Nephron (organoid): ENCODE measurements at regions not wholly inside any gene's neighbourhood (a gene's known extent, or its start where the extent isn't known, plus 50 kb on each side); places are given as distances from the start of the nearest gene placed in this dataset.
A peak's percentile ranks its signal among the peaks of the same experiment; 100 is the strongest.

Source experiments
- H3K27ac Mint-ChIP-seq, 3 experiments: 2 replicates each; pipeline ENCODE4 v1.8.0; 2020; ENCODE audit warnings: mixed read lengths in 3 of 3, mild to moderate bottlenecking in 2 of 3, moderate library complexity in 1 of 3
- H3K27me3 Mint-ChIP-seq: 2 replicates; pipeline ENCODE4 v1.8.0; 2021; ENCODE audit warnings: low read depth, mild to moderate bottlenecking, moderate library complexity, mixed read lengths
- H3K36me3 Mint-ChIP-seq: 2 replicates; pipeline ENCODE4 v1.8.0; 2020; ENCODE audit warnings: low read depth, mixed read lengths
- H3K4me1 Mint-ChIP-seq: 2 replicates; pipeline ENCODE4 v1.8.0; 2020; ENCODE audit warnings: mixed read lengths
- H3K4me3 Mint-ChIP-seq, 3 experiments: 2 replicates each; pipeline ENCODE4 v1.8.0; 2020; ENCODE audit warnings: mild to moderate bottlenecking in 3 of 3, mixed read lengths in 3 of 3, moderate library complexity in 2 of 3
- H3K9me3 Mint-ChIP-seq: 2 replicates; pipeline ENCODE4 v1.8.0; 2020; ENCODE audit warnings: mixed read lengths
- TF ChIP-seq, protein P1 (sequence below), 3 experiments: fragments of 200-600 bp; sonication (generic); IDR thresholded peaks; one replicate each; pipeline ENCODE4 v1.5.0; 2021; ENCODE audit warnings: antibody characterized with exemption in 3 of 3; ENCODE audit not compliant: unreplicated experiment in 3 of 3

DNA sequence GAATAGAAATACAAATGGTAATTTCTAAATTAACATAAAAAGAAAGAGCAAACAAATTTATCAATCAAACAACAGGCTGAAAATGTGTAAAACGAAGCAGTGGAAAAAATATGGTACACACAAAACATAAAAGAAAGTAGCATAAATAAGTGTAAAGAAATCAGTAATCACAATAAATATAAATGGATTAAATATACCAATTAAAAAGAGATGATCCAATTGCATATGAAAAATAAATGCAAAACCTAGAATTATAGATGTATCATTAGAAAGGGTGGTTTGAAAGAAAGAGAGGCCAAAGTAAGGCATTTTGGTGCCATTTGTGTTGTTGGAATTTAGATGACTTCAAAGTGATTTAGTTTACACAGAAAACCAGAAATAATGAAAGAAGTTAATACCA is 202.2 kb downstream of the PTBP2 start:
- no peaks in the 10 kb centered on the region for H3K36me3 Mint-ChIP-seq
- peaks cover 34% of the 10 kb centered on the region for H3K9me3 Mint-ChIP-seq
- TF ChIP-seq, protein P1, sequence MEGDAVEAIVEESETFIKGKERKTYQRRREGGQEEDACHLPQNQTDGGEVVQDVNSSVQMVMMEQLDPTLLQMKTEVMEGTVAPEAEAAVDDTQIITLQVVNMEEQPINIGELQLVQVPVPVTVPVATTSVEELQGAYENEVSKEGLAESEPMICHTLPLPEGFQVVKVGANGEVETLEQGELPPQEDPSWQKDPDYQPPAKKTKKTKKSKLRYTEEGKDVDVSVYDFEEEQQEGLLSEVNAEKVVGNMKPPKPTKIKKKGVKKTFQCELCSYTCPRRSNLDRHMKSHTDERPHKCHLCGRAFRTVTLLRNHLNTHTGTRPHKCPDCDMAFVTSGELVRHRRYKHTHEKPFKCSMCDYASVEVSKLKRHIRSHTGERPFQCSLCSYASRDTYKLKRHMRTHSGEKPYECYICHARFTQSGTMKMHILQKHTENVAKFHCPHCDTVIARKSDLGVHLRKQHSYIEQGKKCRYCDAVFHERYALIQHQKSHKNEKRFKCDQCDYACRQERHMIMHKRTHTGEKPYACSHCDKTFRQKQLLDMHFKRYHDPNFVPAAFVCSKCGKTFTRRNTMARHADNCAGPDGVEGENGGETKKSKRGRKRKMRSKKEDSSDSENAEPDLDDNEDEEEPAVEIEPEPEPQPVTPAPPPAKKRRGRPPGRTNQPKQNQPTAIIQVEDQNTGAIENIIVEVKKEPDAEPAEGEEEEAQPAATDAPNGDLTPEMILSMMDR (IDR thresholded peaks at IDR 0.05; ENCODE audit: unreplicated experiment in 3 of 3), result no peak
- no peak overlapping the region for H3K27ac Mint-ChIP-seq
- H3K4me3 Mint-ChIP-seq, result no peak overlapping the region
- H3K27me3 Mint-ChIP-seq, result no peaks in the 10 kb centered on the region
- H3K4me1 Mint-ChIP-seq, result no peaks in the 10 kb centered on the region

DNA sequence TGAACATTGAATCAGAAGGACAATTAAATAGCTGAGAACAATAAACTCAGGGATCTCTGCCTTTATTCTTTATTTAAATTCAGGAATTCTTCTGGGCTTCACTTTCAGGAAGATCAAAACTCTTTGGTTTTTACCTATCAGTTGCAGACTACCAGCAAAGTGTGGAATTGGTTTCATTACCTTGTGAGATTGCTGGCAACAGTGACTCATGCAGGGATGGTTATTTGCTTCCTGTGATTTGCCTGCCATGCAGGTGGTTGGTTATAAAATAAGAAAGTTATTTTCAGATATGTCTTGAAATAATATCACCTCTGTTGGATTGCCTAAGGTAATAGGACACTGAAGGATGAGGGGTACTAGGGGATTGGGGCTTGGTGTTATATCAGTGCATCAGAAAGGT is 204.6 kb downstream of the PTBP2 start:
- TF ChIP-seq, protein P1 (IDR thresholded peaks at IDR 0.05; ENCODE audit: unreplicated experiment in 3 of 3), result no peak
- H3K4me3 Mint-ChIP-seq, result no peak overlapping the region
- H3K36me3 Mint-ChIP-seq, result no peaks in the 10 kb centered on the region
- no peaks in the 10 kb centered on the region for H3K27me3 Mint-ChIP-seq
- no peak overlapping the region for H3K27ac Mint-ChIP-seq
- H3K9me3 Mint-ChIP-seq, result peaks cover 31% of the 10 kb centered on the region
- no peaks in the 10 kb centered on the region for H3K4me1 Mint-ChIP-seq

DNA sequence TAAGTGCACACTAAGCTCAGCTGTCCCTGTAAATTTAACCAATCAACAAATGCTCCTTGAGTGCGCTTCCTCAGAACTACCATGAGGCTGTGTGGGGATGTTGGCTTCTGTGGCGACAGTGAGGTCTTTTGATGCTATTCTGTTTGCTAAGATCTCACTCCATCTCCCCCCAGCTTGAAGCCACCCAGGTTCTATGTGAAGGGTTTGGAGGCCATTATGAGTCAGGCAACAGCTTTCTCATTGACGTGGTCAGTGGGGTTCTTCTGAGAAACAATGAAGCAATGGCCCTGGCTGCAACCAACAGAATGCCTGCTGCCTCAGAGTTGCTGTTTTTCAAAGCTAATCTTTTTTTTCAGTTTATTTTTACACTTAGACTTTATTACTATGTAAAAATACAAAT is 205.5 kb downstream of the PTBP2 start:
- Mint-ChIP-seq H3K9me3 (peaks cover 26% of the 10 kb centered on the region), H3K27me3 (no peaks in the 10 kb centered on the region), H3K27ac (no peak overlapping the region), H3K4me3 (no peak overlapping the region), H3K4me1 (no peaks in the 10 kb centered on the region), H3K36me3 (no peaks in the 10 kb centered on the region)
- TF ChIP-seq, protein P1 (IDR thresholded peaks at IDR 0.05; ENCODE audit: unreplicated experiment in 3 of 3), result no peak

GRCh38 chr1:96931136-96931535 is 209.6 kb downstream of the PTBP2 start:
- no peaks in the 10 kb centered on the region for H3K36me3 Mint-ChIP-seq
- H3K4me1 Mint-ChIP-seq, result no peaks in the 10 kb centered on the region
- H3K9me3 Mint-ChIP-seq, result peaks cover 4% of the 10 kb centered on the region
- no peak overlapping the region for H3K27ac Mint-ChIP-seq
- no peaks in the 10 kb centered on the region for H3K27me3 Mint-ChIP-seq
- no peak overlapping the region for H3K4me3 Mint-ChIP-seq
- TF ChIP-seq, protein P1 (IDR thresholded peaks at IDR 0.05; ENCODE audit: unreplicated experiment in 3 of 3), result no peak

GRCh38 chr1:96934282-96934681 is 212.7 kb downstream of the PTBP2 start:
- Mint-ChIP-seq H3K27ac (no peak overlapping the region), H3K9me3 (no peaks in the 10 kb centered on the region), H3K27me3 (no peaks in the 10 kb centered on the region), H3K4me1 (no peaks in the 10 kb centered on the region), H3K36me3 (no peaks in the 10 kb centered on the region), H3K4me3 (no peak overlapping the region)
- TF ChIP-seq, protein P1 (IDR thresholded peaks at IDR 0.05; ENCODE audit: unreplicated experiment in 3 of 3), result no peak

- peak overlapping the region in 2 of 3 experiments; percentile 65 to 73 for H3K27ac Mint-ChIP-seq
- H3K36me3 Mint-ChIP-seq, result no peaks in the 10 kb centered on the region
- no peak overlapping the region for H3K4me3 Mint-ChIP-seq
- peaks cover 10% of the 10 kb centered on the region for H3K4me1 Mint-ChIP-seq
- TF ChIP-seq, protein P1 (IDR thresholded peaks at IDR 0.05; ENCODE audit: unreplicated experiment in 3 of 3), result no peak
- no peaks in the 10 kb centered on the region for H3K27me3 Mint-ChIP-seq
- no peaks in the 10 kb centered on the region for H3K9me3 Mint-ChIP-seq
Observed at GRCh38 chr1:96944432-96945092, 223.0 kb downstream of the PTBP2 start.
